ENCODE measurements at regions not wholly inside any gene's neighbourhood (a gene's known extent, or its start where the extent isn't known, plus 50 kb on each side); places are given as distances from the start of the nearest gene placed in this dataset.

- BruUV-seq (replicated peaks): no TSS peak
- peaks cover 38% of the 10 kb centered on the region for H3K27me3 Mint-ChIP-seq (ENCODE audit: unreplicated experiment)
- H3K36me3 Mint-ChIP-seq (ENCODE audit: insufficient read depth, unreplicated experiment): no peaks in the 10 kb centered on the region
- H3K4me1 Mint-ChIP-seq (ENCODE audit: low read depth, unreplicated experiment): no peaks in the 10 kb centered on the region
- peaks cover 6% of the 10 kb centered on the region for H3K9me3 Mint-ChIP-seq (ENCODE audit: low read depth, unreplicated experiment)
- intact Hi-C loops (cut with micrococcal nuclease; ENCODE audit: unreplicated experiment): no loop called here
- TF ChIP-seq CTCF (IDR thresholded peaks at IDR 0.05; ENCODE audit: unreplicated experiment): no peak
- CTCF ChIA-PET: no interaction called here
- H3K27ac Mint-ChIP-seq (ENCODE audit: unreplicated experiment): no peak overlapping the region
- DNase-seq: no peak
- H3K4me3 Mint-ChIP-seq (ENCODE audit: low read depth, unreplicated experiment): no peak overlapping the region
Observed at GRCh38 chr12:118611770-118612169, 235.4 kb downstream of the SUDS3 start.

- DNase-seq: no peak
- BruUV-seq (replicated peaks): no TSS peak
- Mint-ChIP-seq H3K4me3 (ENCODE audit: low read depth, unreplicated experiment) (no peak overlapping the region), H3K36me3 (ENCODE audit: insufficient read depth, unreplicated experiment) (no peaks in the 10 kb centered on the region), H3K27me3 (ENCODE audit: unreplicated experiment) (peaks cover 3% of the 10 kb centered on the region), H3K9me3 (ENCODE audit: low read depth, unreplicated experiment) (peaks cover 2% of the 10 kb centered on the region), H3K4me1 (ENCODE audit: low read depth, unreplicated experiment) (no peaks in the 10 kb centered on the region), H3K27ac (ENCODE audit: unreplicated experiment) (no peak overlapping the region)
- CTCF ChIA-PET: no interaction called here
- no peak for TF ChIP-seq CTCF (IDR thresholded peaks at IDR 0.05; ENCODE audit: unreplicated experiment)
- intact Hi-C loops (cut with micrococcal nuclease; ENCODE audit: unreplicated experiment): no loop called here
Observed at GRCh38 chr12:118617611-118618450, 241.5 kb downstream of the SUDS3 start.

GRCh38 chr12:118618695-118619094 lies 242.3 kb downstream of the SUDS3 start:
- BruUV-seq (replicated peaks): no TSS peak
- Mint-ChIP-seq H3K27me3 (ENCODE audit: unreplicated experiment) (peaks cover 12% of the 10 kb centered on the region), H3K27ac (ENCODE audit: unreplicated experiment) (no peak overlapping the region), H3K4me3 (ENCODE audit: low read depth, unreplicated experiment) (no peak overlapping the region), H3K36me3 (ENCODE audit: insufficient read depth, unreplicated experiment) (no peaks in the 10 kb centered on the region), H3K9me3 (ENCODE audit: low read depth, unreplicated experiment) (peaks cover 2% of the 10 kb centered on the region), H3K4me1 (ENCODE audit: low read depth, unreplicated experiment) (no peaks in the 10 kb centered on the region)
- TF ChIP-seq CTCF (IDR thresholded peaks at IDR 0.05; ENCODE audit: unreplicated experiment): no peak
- CTCF ChIA-PET: no interaction called here
- intact Hi-C loops (cut with micrococcal nuclease; ENCODE audit: unreplicated experiment): no loop called here
- no peak for DNase-seq

- no peaks in the 10 kb centered on the region for H3K36me3 Mint-ChIP-seq (ENCODE audit: insufficient read depth, unreplicated experiment)
- DNase-seq: no peak
- peaks cover 46% of the 10 kb centered on the region for H3K27me3 Mint-ChIP-seq (ENCODE audit: unreplicated experiment)
- intact Hi-C loops (cut with micrococcal nuclease; ENCODE audit: unreplicated experiment): loop anchor here (10.0 kb wide), 1 partner anchor 190 kb away; no protein-coding TSS in a partner anchor
- no peak overlapping the region for H3K27ac Mint-ChIP-seq (ENCODE audit: unreplicated experiment)
- TF ChIP-seq CTCF (IDR thresholded peaks at IDR 0.05; ENCODE audit: unreplicated experiment): no peak
- no peak overlapping the region for H3K4me3 Mint-ChIP-seq (ENCODE audit: low read depth, unreplicated experiment)
- no peaks in the 10 kb centered on the region for H3K4me1 Mint-ChIP-seq (ENCODE audit: low read depth, unreplicated experiment)
- no peaks in the 10 kb centered on the region for H3K9me3 Mint-ChIP-seq (ENCODE audit: low read depth, unreplicated experiment)
- no TSS peak for BruUV-seq (replicated peaks)
- CTCF ChIA-PET: interaction anchor here (0.9 kb wide), 1 partner anchor 8 kb away, joined by 7 read pairs; no protein-coding TSS in a partner anchor
Observed at GRCh38 chr12:118625050-118625675, 248.8 kb downstream of the SUDS3 start.

All from Calu3 (cell line).